GM18951 (cell line): ENCODE measurements at regions not wholly inside any gene's neighbourhood (a gene's known extent, or its start where the extent isn't known, plus 50 kb on each side); places are given as distances from the start of the nearest gene placed in this dataset.
A peak's percentile ranks its signal among the peaks of the same experiment; 100 is the strongest.
"Not testable (repeated sequence)": the region's sequence is repeated elsewhere in the genome, so short reads cannot be mapped to it uniquely, and the experiment has no call there.

Experiments used
- POLR2A ChIP-seq: IDR thresholded peaks from 4 replicates; pipeline ENCODE4 v1.6.1; 2011; ENCODE audit warnings: mild to moderate bottlenecking; ENCODE audit not compliant: insufficient read length, insufficient read depth; ENCODE audit errors: extremely low read depth
- in situ Hi-C: fragments of 300-500 bp; cut with MboI; formaldehyde crosslinking; loops from one replicate; pipeline ENCODE4 v1.12.0; 2022; ENCODE audit warnings: low sequenced_read_pairs, mixed read lengths, inconsistent platforms; ENCODE audit not compliant: unreplicated experiment

- no peak for TF ChIP-seq POLR2A
- in situ Hi-C loops, result no loop called here
Observed at GRCh38 chr12:107857191-107857590, 82.7 kb downstream of the ASCL4 start.

- no peak for TF ChIP-seq POLR2A
- in situ Hi-C loops, result no loop called here
Observed at GRCh38 chr12:107859367-107859766, 84.9 kb downstream of the ASCL4 start.

GRCh38 chr12:107864235-107864634, 89.7 kb downstream of the ASCL4 start:
- TF ChIP-seq POLR2A, result no peak
- in situ Hi-C loops, result no loop called here

- in situ Hi-C loops, result not testable (repeated sequence)
Observed at GRCh38 chr12:107864727-107865126, 90.2 kb downstream of the ASCL4 start.

GRCh38 chr12:107873223-107873622, 98.7 kb downstream of the ASCL4 start:
- in situ Hi-C loops, result no loop called here
- TF ChIP-seq POLR2A, result no peak

GRCh38 chr12:107875786-107876185, 101.3 kb downstream of the ASCL4 start:
- in situ Hi-C loops, result no loop called here
- TF ChIP-seq POLR2A, result no peak

GRCh38 chr12:107884769-107885694, 110.5 kb downstream of the ASCL4 start:
- TF ChIP-seq POLR2A, result no peak
- in situ Hi-C loops, result loop anchor here (5.0 to 10.0 kb wide), 2 partner anchors 130 to 203 kb away; no protein-coding TSS in a partner anchor

GRCh38 chr12:107888789-107889188, 114.3 kb downstream of the ASCL4 start:
- in situ Hi-C loops, result loop anchor here (5.0 to 10.0 kb wide), 2 partner anchors 134 to 206 kb away; no protein-coding TSS in a partner anchor
- no peak for TF ChIP-seq POLR2A

- TF ChIP-seq POLR2A, result no peak
- in situ Hi-C loops, result no loop called here
Observed at GRCh38 chr12:107891967-107892366, 117.5 kb downstream of the ASCL4 start.

GRCh38 chr12:107894589-107894988, 120.1 kb downstream of the ASCL4 start:
- TF ChIP-seq POLR2A, result no peak
- in situ Hi-C loops, result no loop called here

GRCh38 chr12:107895966-107896365, 121.5 kb downstream of the ASCL4 start:
- TF ChIP-seq POLR2A, result no peak
- in situ Hi-C loops, result no loop called here

- in situ Hi-C loops, result no loop called here
- TF ChIP-seq POLR2A, result no peak
Observed at GRCh38 chr12:107900588-107900987, 126.1 kb downstream of the ASCL4 start.

- in situ Hi-C loops, result no loop called here
- peak; percentile 72 for TF ChIP-seq POLR2A
Observed at GRCh38 chr12:107903341-107904061, 129.0 kb downstream of the ASCL4 start.

GRCh38 chr12:107906707-107907106, 132.2 kb downstream of the ASCL4 start:
- in situ Hi-C loops, result no loop called here
- TF ChIP-seq POLR2A, result no peak
